Duodenal mucosa (tissue), 2 donors: ENCODE measurements at regions not wholly inside any gene's neighbourhood (a gene's known extent, or its start where the extent isn't known, plus 50 kb on each side); places are given as distances from the start of the nearest gene placed in this dataset.

Experiments
- H3K27ac ChIP-seq: one replicate; pipeline ENCODE4 v1.7.0; 2013; ENCODE audit warnings: low read depth, low read length
- H3K27me3 ChIP-seq, 2 donors: one replicate each; pipeline ENCODE4 v1.7.0; 2013; ENCODE audit warnings: low read length in 2 of 2, control low read depth in 1 of 2; ENCODE audit not compliant: insufficient read depth in 2 of 2, control insufficient read depth in 1 of 2
- H3K36me3 ChIP-seq, 2 donors: one replicate each; pipeline ENCODE4 v1.7.0; 2013; ENCODE audit warnings: low read length in 2 of 2, control low read depth in 1 of 2; ENCODE audit not compliant: insufficient read depth in 2 of 2, control insufficient read depth in 1 of 2
- H3K4me1 ChIP-seq, 2 donors: one replicate each; pipeline ENCODE4 v1.7.0; 2013; ENCODE audit warnings: low read length in 2 of 2, control low read depth in 1 of 2; ENCODE audit not compliant: insufficient read depth in 2 of 2, control insufficient read depth in 1 of 2
- H3K4me3 ChIP-seq, 2 donors: one replicate each; pipeline ENCODE4 v1.7.0; 2013; ENCODE audit warnings: low read length in 2 of 2, low read depth in 1 of 2
- H3K9ac ChIP-seq, 2 donors: one replicate each; pipeline ENCODE4 v1.7.0; 2013; ENCODE audit warnings: low read length in 2 of 2, low read depth in 1 of 2
- H3K9me3 ChIP-seq, 2 donors: one replicate each; pipeline ENCODE4 v1.7.0; 2013; ENCODE audit warnings: low read length in 2 of 2, control low read depth in 1 of 2; ENCODE audit not compliant: control insufficient read depth in 1 of 2

DNA sequence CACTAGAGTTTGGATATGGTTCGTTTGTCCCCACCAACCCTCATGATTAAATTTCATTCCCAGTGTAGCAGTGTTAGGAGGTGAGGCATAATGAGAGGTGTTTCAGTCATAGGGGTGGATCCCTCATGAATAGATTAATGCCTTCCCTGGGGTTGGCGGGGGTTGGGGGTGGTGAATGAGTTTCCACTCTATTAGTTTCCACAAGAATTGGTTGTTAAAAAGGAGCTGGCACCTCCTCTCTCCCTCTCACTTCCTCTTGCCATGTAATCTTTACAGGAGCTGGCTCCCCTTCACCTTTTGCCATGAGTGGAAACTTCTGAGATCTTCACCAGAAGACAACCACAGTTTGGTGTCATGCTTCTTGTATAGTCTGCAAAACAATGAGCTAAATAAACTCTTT lies 333.7 kb downstream of the ENC1 start:
- H3K9ac ChIP-seq, result no peak overlapping the region
- H3K27me3 ChIP-seq, result no peaks in the 10 kb centered on the region
- H3K4me1 ChIP-seq, result peaks cover 0 to 7% of the 10 kb centered on the region in 2 donors

DNA sequence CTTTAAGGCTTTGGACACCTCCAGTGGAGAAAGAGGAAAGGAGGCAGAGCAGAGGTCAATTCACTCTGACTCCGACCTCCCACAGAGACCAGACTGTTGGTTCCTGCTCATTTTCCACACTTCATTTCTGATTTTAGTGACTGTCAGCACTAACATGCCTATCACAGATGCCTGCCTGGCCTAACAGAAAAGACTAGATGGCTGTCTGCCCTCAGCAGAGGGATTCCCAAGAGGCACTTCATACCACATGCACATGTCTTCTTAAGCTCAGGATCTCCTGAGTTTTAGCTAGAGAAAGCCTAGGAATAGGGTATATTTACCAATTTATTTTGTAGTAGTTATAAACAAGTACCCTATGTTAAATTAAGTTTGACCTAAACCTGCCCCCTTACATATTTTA lies 336.0 kb downstream of the ENC1 start:
- Histone ChIP-seq H3K27me3 (no peaks in the 10 kb centered on the region), H3K36me3 (no peaks in the 10 kb centered on the region), H3K9me3 (no peaks in the 10 kb centered on the region), H3K9ac (no peak overlapping the region), H3K4me1 (peaks cover 0 to 6% of the 10 kb centered on the region in 2 donors), H3K4me3 (no peak overlapping the region), H3K27ac (no peak overlapping the region)

More for the DNA sequence above, 333.7 kb downstream of the ENC1 start:
- Histone ChIP-seq H3K4me3 (no peak overlapping the region), H3K36me3 (no peaks in the 10 kb centered on the region), H3K9me3 (no peaks in the 10 kb centered on the region), H3K27ac (no peak overlapping the region)

DNA sequence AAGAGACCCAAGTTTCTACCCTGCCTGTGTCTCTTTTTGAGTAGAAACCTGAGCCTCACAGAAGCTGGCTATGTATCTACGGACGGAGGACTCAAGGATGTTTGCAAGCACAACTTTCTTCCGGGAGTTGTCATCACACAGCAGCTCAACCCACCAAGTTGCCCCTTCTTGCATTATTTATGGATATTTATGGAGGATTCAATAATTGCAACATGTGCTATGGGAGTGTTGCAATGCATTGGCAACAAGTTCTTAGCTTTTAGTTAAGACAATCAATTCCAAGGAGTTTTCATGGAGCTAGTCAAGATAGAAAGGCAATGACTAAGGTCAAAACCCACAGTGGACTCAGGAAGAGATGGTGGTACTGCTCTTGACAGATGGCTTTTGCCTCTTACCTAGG lies 336.9 kb downstream of the ENC1 start:
- Histone ChIP-seq H3K4me1 (no peaks in the 10 kb centered on the region), H3K9me3 (no peaks in the 10 kb centered on the region), H3K27me3 (no peaks in the 10 kb centered on the region), H3K4me3 (no peak overlapping the region), H3K36me3 (no peaks in the 10 kb centered on the region), H3K27ac (no peak overlapping the region), H3K9ac (no peak overlapping the region)

GRCh38 chr5:74301576-74301975 lies 339.0 kb downstream of the ENC1 start:
- no peak overlapping the region for H3K4me3 ChIP-seq
- H3K9ac ChIP-seq, result no peak overlapping the region
- H3K27ac ChIP-seq, result no peak overlapping the region
- H3K9me3 ChIP-seq, result no peaks in the 10 kb centered on the region
- no peaks in the 10 kb centered on the region for H3K36me3 ChIP-seq
- no peaks in the 10 kb centered on the region for H3K27me3 ChIP-seq
- no peaks in the 10 kb centered on the region for H3K4me1 ChIP-seq

- Histone ChIP-seq H3K9me3 (no peaks in the 10 kb centered on the region), H3K4me3 (no peak overlapping the region), H3K9ac (no peak overlapping the region), H3K36me3 (no peaks in the 10 kb centered on the region), H3K27me3 (no peaks in the 10 kb centered on the region), H3K4me1 (no peaks in the 10 kb centered on the region), H3K27ac (no peak overlapping the region)
Observed at GRCh38 chr5:74300808-74301389, 339.6 kb downstream of the ENC1 start.

GRCh38 chr5:74299833-74300232 lies 340.7 kb downstream of the ENC1 start:
- no peaks in the 10 kb centered on the region for H3K36me3 ChIP-seq
- H3K4me3 ChIP-seq, result no peak overlapping the region
- H3K27ac ChIP-seq, result no peak overlapping the region
- no peaks in the 10 kb centered on the region for H3K27me3 ChIP-seq
- no peaks in the 10 kb centered on the region for H3K4me1 ChIP-seq
- H3K9ac ChIP-seq, result no peak overlapping the region
- no peaks in the 10 kb centered on the region for H3K9me3 ChIP-seq

- no peaks in the 10 kb centered on the region for H3K4me1 ChIP-seq
- no peak overlapping the region for H3K4me3 ChIP-seq
- no peak overlapping the region for H3K9ac ChIP-seq
- H3K27me3 ChIP-seq, result no peaks in the 10 kb centered on the region
- H3K36me3 ChIP-seq, result no peaks in the 10 kb centered on the region
- no peaks in the 10 kb centered on the region for H3K9me3 ChIP-seq
- no peak overlapping the region for H3K27ac ChIP-seq
Observed at GRCh38 chr5:74296685-74297408, 343.7 kb downstream of the ENC1 start.

GRCh38 chr5:74295676-74296075 lies 344.9 kb downstream of the ENC1 start:
- Histone ChIP-seq H3K27me3 (no peaks in the 10 kb centered on the region), H3K9ac (no peak overlapping the region), H3K4me1 (no peaks in the 10 kb centered on the region)

GRCh38 chr5:74295141-74295540 lies 345.4 kb downstream of the ENC1 start:
- Histone ChIP-seq H3K9ac (no peak overlapping the region), H3K36me3 (no peaks in the 10 kb centered on the region), H3K4me3 (no peak overlapping the region), H3K9me3 (no peaks in the 10 kb centered on the region), H3K27me3 (no peaks in the 10 kb centered on the region), H3K4me1 (no peaks in the 10 kb centered on the region), H3K27ac (no peak overlapping the region)

More at GRCh38 chr5:74295676-74296075, 344.9 kb downstream of the ENC1 start:
- H3K4me3 ChIP-seq, result no peak overlapping the region
- H3K36me3 ChIP-seq, result no peaks in the 10 kb centered on the region
- H3K9me3 ChIP-seq, result no peaks in the 10 kb centered on the region
- no peak overlapping the region for H3K27ac ChIP-seq

DNA sequence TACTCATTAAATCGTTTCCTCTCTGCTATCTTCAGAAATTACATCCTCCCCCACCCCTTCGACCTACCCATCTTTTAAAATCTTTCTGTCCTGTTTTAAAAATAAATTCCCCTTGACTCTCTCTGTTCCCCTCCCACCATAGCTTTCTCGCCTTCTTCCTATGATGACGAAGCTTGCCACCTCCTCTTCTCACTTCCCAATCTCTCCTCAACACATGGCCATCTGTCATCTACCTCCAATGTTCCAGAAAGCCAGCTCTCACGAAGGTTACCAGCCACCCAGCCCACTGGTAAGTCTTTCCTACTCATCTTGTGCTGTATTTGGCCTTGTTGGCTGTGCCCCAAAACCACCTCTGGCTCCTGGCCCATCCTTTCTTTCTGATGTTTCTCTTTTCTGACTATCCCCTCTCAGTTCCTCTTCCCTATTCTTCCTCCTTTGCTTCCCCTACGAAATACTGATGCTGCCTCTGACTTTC lies 346.3 kb downstream of the ENC1 start:
- Histone ChIP-seq H3K27ac (no peak overlapping the region), H3K9me3 (no peaks in the 10 kb centered on the region), H3K4me1 (no peaks in the 10 kb centered on the region), H3K9ac (no peak overlapping the region), H3K4me3 (no peak overlapping the region), H3K36me3 (no peaks in the 10 kb centered on the region), H3K27me3 (no peaks in the 10 kb centered on the region)
